GM12878 (cell line): ENCODE measurements at regions not wholly inside any gene's neighbourhood (a gene's known extent, or its start where the extent isn't known, plus 50 kb on each side); places are given as distances from the start of the nearest gene placed in this dataset.

Experiments
- ATAC-seq: fragments of 200-7000 bp; cut with Tn5 transposase; 3 replicates; pipeline ENCODE4 v1.9.1; 2020; ENCODE audit warnings: mild to moderate bottlenecking, moderate library complexity
- BruUV-seq: library from RNA; stranded (reverse); fragments of 400-500 nt; replicated peaks from 2 replicates; lab custom pipeline; 2021; lab: Mats Ljungman, UMichigan
- CTCF ChIA-PET: fragments of 300-600 bp; sonication (Branson Sonifier 250); formaldehyde crosslinking; extraction: SDS; loops from one replicate; lab custom pipeline; 2021; ENCODE audit warnings: inconsistent platforms; lab: Yijun Ruan, JAX
- POLR2A ChIA-PET: fragments of 350-600 bp; formaldehyde crosslinking; extraction: SDS; loops from one replicate; lab custom pipeline; 2021; ENCODE audit warnings: inconsistent platforms; lab: Charles Lee
- RAD21 ChIA-PET: fragments of 300-600 bp; sonication (Branson Sonifier 250); formaldehyde crosslinking; loops from one replicate; lab custom pipeline; 2023; ENCODE audit warnings: antibody characterized with exemption; ENCODE audit not compliant: unreplicated experiment; lab: Charles Lee
- SMC1A ChIA-PET: fragments of 300-600 bp; sonication (Branson Sonifier 250); formaldehyde crosslinking; loops from one replicate; lab custom pipeline; 2023; ENCODE audit not compliant: unreplicated experiment, uncharacterized antibody; lab: Charles Lee
- DNase-seq: peaks from one replicate; pipeline ENCODE4 v3.0.0-alpha.2; 2011; ENCODE audit warnings: low read depth, low spot score
- FAIRE-seq: peaks from 3 replicates; lab custom pipeline; 2011; peaks lifted over from hg19 to GRCh38; lab: Jason Lieb, UNC
- H2AFZ ChIP-seq: 2 replicates; pipeline ENCODE4 v1.6.0; 2011; ENCODE audit warnings: low read depth, low read length, control low read depth; ENCODE audit not compliant: control insufficient read depth
- H3K27ac ChIP-seq: 2 replicates; pipeline ENCODE4 v1.5.1; 2011; ENCODE audit warnings: control low read depth; ENCODE audit not compliant: control insufficient read depth, insufficient read depth
- H3K27me3 ChIP-seq, 2 experiments: replicated peaks in 1 of 2; 2 replicates each; pipeline versions ENCODE4 v1.6.0 to v1.6.1; 2011; ENCODE audit warnings: low read length in 1 of 2; ENCODE audit not compliant: control insufficient read depth in 2 of 2, insufficient read depth in 2 of 2
- H3K36me3 ChIP-seq, 2 experiments: 2 replicates each; pipeline ENCODE4 v1.5.1; 2011; ENCODE audit warnings: low read length in 1 of 2; ENCODE audit not compliant: control insufficient read depth in 2 of 2, insufficient read depth in 2 of 2
- H3K4me1 ChIP-seq: 2 replicates; pipeline ENCODE4 v1.6.1; 2011; ENCODE audit warnings: mild to moderate bottlenecking, low read length, moderate library complexity, mixed read lengths; ENCODE audit not compliant: control insufficient read depth, insufficient read depth
- H3K4me2 ChIP-seq: 2 replicates; pipeline ENCODE4 v1.6.0; 2011; ENCODE audit warnings: control low read depth; ENCODE audit not compliant: control insufficient read depth, insufficient read depth
- H3K4me3 ChIP-seq: fragments of 200-600 bp; sonication (generic); 2 replicates; pipeline ENCODE4 v1.5.1; 2016
- H3K79me2 ChIP-seq: 2 replicates; pipeline ENCODE4 v1.6.0; 2011; ENCODE audit warnings: low read length; ENCODE audit not compliant: control insufficient read depth, insufficient read depth
- H3K9ac ChIP-seq: 2 replicates; pipeline ENCODE4 v1.8.0; 2011; ENCODE audit warnings: low read length, control low read depth, mixed read lengths; ENCODE audit not compliant: control insufficient read depth, insufficient read depth
- H3K9me3 ChIP-seq: replicated peaks from 3 replicates; pipeline ENCODE4 v1.5.1; 2011; ENCODE audit warnings: mild to moderate bottlenecking, low read length; ENCODE audit not compliant: control insufficient read depth, insufficient read depth
- H4K20me1 ChIP-seq: 2 replicates; pipeline ENCODE4 v1.6.0; 2011; ENCODE audit not compliant: control insufficient read depth, insufficient read depth
- CEBPZ ChIP-seq: fragments of 150-350 bp; IDR thresholded peaks from 2 replicates; pipeline ENCODE4 v1.6.1; 2016; ENCODE audit warnings: low read depth, low read length
- HDAC6 ChIP-seq: fragments of 200-600 bp; sonication (generic); IDR thresholded peaks from one replicate; pipeline ENCODE4 v1.8.0; 2017; ENCODE audit warnings: antibody characterized with exemption; ENCODE audit not compliant: unreplicated experiment
- HDGF ChIP-seq: fragments of 450-650 bp; IDR thresholded peaks from 2 replicates; pipeline ENCODE4 v1.6.1; 2016; ENCODE audit warnings: antibody characterized with exemption
- HSF1 ChIP-seq: fragments of 150-350 bp; IDR thresholded peaks from 2 replicates; pipeline ENCODE4 v1.6.1; 2014; ENCODE audit warnings: mild to moderate bottlenecking, low read depth, low read length
- IKZF1 ChIP-seq: fragments of 450-650 bp; conservative IDR thresholded peaks from 2 replicates; pipeline ENCODE4 v1.6.1; 2017; ENCODE audit warnings: antibody characterized with exemption, mild to moderate bottlenecking
- MEF2B ChIP-seq: fragments of 450-650 bp; IDR thresholded peaks from 2 replicates; pipeline ENCODE4 v1.6.1; 2018; ENCODE audit warnings: mild to moderate bottlenecking, moderate library complexity; ENCODE audit not compliant: partially characterized antibody, poor library complexity, severe bottlenecking
- NR2F1 ChIP-seq: fragments of 450-650 bp; conservative IDR thresholded peaks from 2 replicates; pipeline ENCODE4 v1.6.1; 2017; ENCODE audit warnings: mild to moderate bottlenecking
- NRF1 ChIP-seq: conservative IDR thresholded peaks from 2 replicates; pipeline ENCODE4 v1.6.1; 2011; ENCODE audit warnings: mild to moderate bottlenecking, low read depth, low read length, improper control_type of control experiment
- RAD21 ChIP-seq: IDR thresholded peaks from 2 replicates; pipeline ENCODE4 v1.6.1; 2011; ENCODE audit warnings: mild to moderate bottlenecking, low read depth, low read length, moderate library complexity; ENCODE audit not compliant: insufficient read depth
- SKIL ChIP-seq: fragments of 450-650 bp; IDR thresholded peaks from 2 replicates; pipeline ENCODE4 v1.6.1; 2017; ENCODE audit warnings: mild to moderate bottlenecking, low read depth, inconsistent platforms; ENCODE audit not compliant: poor library complexity, severe bottlenecking
- SMAD1 ChIP-seq: fragments of 450-650 bp; IDR thresholded peaks from 2 replicates; pipeline ENCODE4 v1.6.1; 2018; ENCODE audit warnings: mild to moderate bottlenecking, low read depth; ENCODE audit not compliant: partially characterized antibody
- SUPT20H ChIP-seq: IDR thresholded peaks from 2 replicates; pipeline ENCODE4 v1.6.1; 2011; ENCODE audit warnings: low read depth, mild to moderate bottlenecking, low read length, moderate library complexity, borderline replicate concordance; ENCODE audit not compliant: control insufficient read depth
- TAF1 ChIP-seq: IDR thresholded peaks from 2 replicates; pipeline ENCODE4 v1.6.1; 2011; ENCODE audit warnings: mild to moderate bottlenecking, low read depth, low read length, borderline replicate concordance
- TCF3 ChIP-seq: IDR thresholded peaks from 2 replicates; pipeline ENCODE4 v1.6.1; 2012; ENCODE audit warnings: low read depth, mild to moderate bottlenecking, low read length, borderline replicate concordance; ENCODE audit not compliant: insufficient read depth
- YY1 ChIP-seq: IDR thresholded peaks from 2 replicates; pipeline ENCODE4 v1.6.1; 2011; ENCODE audit warnings: low read depth, mild to moderate bottlenecking, low read length
- ZNF274 ChIP-seq: IDR thresholded peaks from one replicate; pipeline ENCODE4 v1.8.0; 2011; ENCODE audit not compliant: insufficient read length, insufficient read depth
- WGBS: methylation state at CpG from one replicate; pipeline ENCODE4 v1.1.6; 2016; ENCODE audit warnings: low lambda C conversion rate; ENCODE audit not compliant: insufficient replicate concordance, insufficient coverage; ENCODE audit errors: missing lambda C conversion rate; 5-methylcytosine and 5-hydroxymethylcytosine counted together
- in situ Hi-C: fragments of 300-500 bp; cut with MboI; formaldehyde crosslinking; loops from 9 replicates; pipeline ENCODE4 v1.14.3; 2018; ENCODE audit warnings: mixed read lengths
- intact Hi-C: fragments of 100-400 bp; cut with micrococcal nuclease; formaldehyde crosslinking; loops from one replicate; pipeline ENCODE4 v1.14.2; 2022; ENCODE audit not compliant: unreplicated experiment

GRCh38 chr3:182562274-182562673, 231.0 kb upstream of the ATP11B start:
- H3K9ac ChIP-seq: no peak overlapping the region
- no peak overlapping the region for H3K27ac ChIP-seq
- SMC1A ChIA-PET: interaction anchor here (0.7 kb wide), 1 partner anchor 27 kb away, joined by 3 read pairs; no protein-coding TSS in a partner anchor
- H2AFZ ChIP-seq: no peak overlapping the region
- 0 out of 4 replicates have a peak, but pooled peaks cover 0 to 2% of the 10 kb centered on the region in 2 experiments for H3K27me3 ChIP-seq
- TF ChIP-seq YY1 (no peak), SKIL (no peak), HDAC6 (no peak), NRF1 (no peak), TAF1 (no peak), IKZF1 (no peak), SMAD1 (no peak), HSF1 (no peak), MEF2B (no peak), NR2F1 (no peak), TCF3 (no peak), SUPT20H (no peak), HDGF (no peak), ZNF274 (no peak), RAD21 (no peak), CEBPZ (no peak)
- TF ChIP-seq, all 136 proteins: peak for 0
- Histone ChIP-seq H4K20me1 (no peaks in the 10 kb centered on the region), H3K79me2 (no peaks in the 10 kb centered on the region), H3K4me3 (no peak overlapping the region), H3K9me3 (no peaks in the 10 kb centered on the region; the same call in 2 of the 3 replicates), H3K4me2 (no peak overlapping the region), H3K4me1 (no peaks in the 10 kb centered on the region), H3K36me3 (no peaks in the 10 kb centered on the region)
- no peak for FAIRE-seq
- POLR2A ChIA-PET: no interaction called here
- CTCF ChIA-PET: no interaction called here
- in situ Hi-C loops (no loop called here), intact Hi-C loops (no loop called here)
- RAD21 ChIA-PET: no interaction called here
- no peak for DNase-seq
- no TSS peak for BruUV-seq
- 38% methylated on average over 2 of the region's 2 CpGs for WGBS
- no peak for ATAC-seq
